ENCODE measurements at regions not wholly inside any gene's neighbourhood (a gene's known extent, or its start where the extent isn't known, plus 50 kb on each side); places are given as distances from the start of the nearest gene placed in this dataset.

DNA sequence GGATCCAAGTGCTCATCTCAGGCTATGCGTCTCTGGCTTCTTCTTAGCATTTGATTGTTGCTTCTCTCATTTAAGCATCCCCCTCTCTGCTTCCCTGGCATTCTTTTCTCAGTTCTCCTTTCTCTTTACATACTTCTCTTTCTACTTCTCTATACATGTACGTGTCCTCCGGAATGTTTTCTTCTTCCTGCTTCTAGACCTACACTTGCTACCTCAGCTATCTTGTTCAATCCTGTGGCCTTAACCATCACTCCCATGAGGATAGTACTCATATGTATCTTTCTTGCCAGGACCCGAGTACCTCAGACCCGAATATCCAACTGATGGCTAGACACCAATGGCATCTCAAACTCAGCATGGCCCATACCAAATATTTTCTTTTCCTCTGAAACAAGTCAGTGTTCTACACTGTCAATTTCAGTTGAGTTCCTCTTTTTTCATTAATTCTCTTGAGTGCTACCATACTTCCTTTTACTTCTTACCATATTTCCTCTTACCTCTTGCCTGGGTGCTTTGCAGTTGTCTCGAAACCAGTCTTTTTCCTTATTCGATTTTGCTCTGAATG lies 115.1 kb upstream of the SLC38A2 start:
- Histone ChIP-seq H3K9me3 (ENCODE audit: low read length) (no peaks in the 10 kb centered on the region), H3K27me3 (ENCODE audit: insufficient read depth, low read depth, low read length) (no peaks in the 10 kb centered on the region), H3K27ac (ENCODE audit: low read length) (no peak overlapping the region), H3K79me2 (replicated peaks; ENCODE audit: insufficient read depth, low read length) (no peaks in the 10 kb centered on the region), H3K9me2 (ENCODE audit: insufficient read depth, low read length) (no peaks in the 10 kb centered on the region), H3K4me3 (ENCODE audit: low read length) (no peak overlapping the region), H3F3A (ENCODE audit: insufficient read depth, low read length, poor library complexity, severe bottlenecking) (no peaks in the 10 kb centered on the region), H3K9ac (ENCODE audit: low read length) (no peak overlapping the region), H2AFZ (ENCODE audit: low read depth, low read length) (no peak overlapping the region), H3K36me3 (ENCODE audit: insufficient read depth, low read length) (no peaks in the 10 kb centered on the region), H4K20me1 (ENCODE audit: insufficient read depth) (no peaks in the 10 kb centered on the region), H3K4me2 (ENCODE audit: low read length) (no peak overlapping the region)
- TF ChIP-seq EP300 (conservative IDR thresholded peaks at IDR 0.05; ENCODE audit: poor library complexity, severe bottlenecking) (no peak), RAD21 (conservative IDR thresholded peaks at IDR 0.05) (no peak)

GRCh38 chr12:46486588-46486987 lies 114.0 kb upstream of the SLC38A2 start:
- Histone ChIP-seq H3K9ac (ENCODE audit: low read length) (no peak overlapping the region), H3K4me2 (ENCODE audit: low read length) (no peak overlapping the region), H3K79me2 (replicated peaks; ENCODE audit: insufficient read depth, low read length) (no peaks in the 10 kb centered on the region), H3K27ac (ENCODE audit: low read length) (no peak overlapping the region), H3K36me3 (ENCODE audit: insufficient read depth, low read length) (no peaks in the 10 kb centered on the region), H3F3A (ENCODE audit: insufficient read depth, low read length, poor library complexity, severe bottlenecking) (no peaks in the 10 kb centered on the region), H3K4me3 (ENCODE audit: low read length) (no peak overlapping the region), H4K20me1 (ENCODE audit: insufficient read depth) (no peaks in the 10 kb centered on the region), H3K9me3 (ENCODE audit: low read length) (no peaks in the 10 kb centered on the region), H3K9me2 (ENCODE audit: insufficient read depth, low read length) (no peaks in the 10 kb centered on the region), H3K27me3 (ENCODE audit: insufficient read depth, low read depth, low read length) (no peaks in the 10 kb centered on the region), H2AFZ (ENCODE audit: low read depth, low read length) (no peak overlapping the region)
- TF ChIP-seq, protein P1, sequence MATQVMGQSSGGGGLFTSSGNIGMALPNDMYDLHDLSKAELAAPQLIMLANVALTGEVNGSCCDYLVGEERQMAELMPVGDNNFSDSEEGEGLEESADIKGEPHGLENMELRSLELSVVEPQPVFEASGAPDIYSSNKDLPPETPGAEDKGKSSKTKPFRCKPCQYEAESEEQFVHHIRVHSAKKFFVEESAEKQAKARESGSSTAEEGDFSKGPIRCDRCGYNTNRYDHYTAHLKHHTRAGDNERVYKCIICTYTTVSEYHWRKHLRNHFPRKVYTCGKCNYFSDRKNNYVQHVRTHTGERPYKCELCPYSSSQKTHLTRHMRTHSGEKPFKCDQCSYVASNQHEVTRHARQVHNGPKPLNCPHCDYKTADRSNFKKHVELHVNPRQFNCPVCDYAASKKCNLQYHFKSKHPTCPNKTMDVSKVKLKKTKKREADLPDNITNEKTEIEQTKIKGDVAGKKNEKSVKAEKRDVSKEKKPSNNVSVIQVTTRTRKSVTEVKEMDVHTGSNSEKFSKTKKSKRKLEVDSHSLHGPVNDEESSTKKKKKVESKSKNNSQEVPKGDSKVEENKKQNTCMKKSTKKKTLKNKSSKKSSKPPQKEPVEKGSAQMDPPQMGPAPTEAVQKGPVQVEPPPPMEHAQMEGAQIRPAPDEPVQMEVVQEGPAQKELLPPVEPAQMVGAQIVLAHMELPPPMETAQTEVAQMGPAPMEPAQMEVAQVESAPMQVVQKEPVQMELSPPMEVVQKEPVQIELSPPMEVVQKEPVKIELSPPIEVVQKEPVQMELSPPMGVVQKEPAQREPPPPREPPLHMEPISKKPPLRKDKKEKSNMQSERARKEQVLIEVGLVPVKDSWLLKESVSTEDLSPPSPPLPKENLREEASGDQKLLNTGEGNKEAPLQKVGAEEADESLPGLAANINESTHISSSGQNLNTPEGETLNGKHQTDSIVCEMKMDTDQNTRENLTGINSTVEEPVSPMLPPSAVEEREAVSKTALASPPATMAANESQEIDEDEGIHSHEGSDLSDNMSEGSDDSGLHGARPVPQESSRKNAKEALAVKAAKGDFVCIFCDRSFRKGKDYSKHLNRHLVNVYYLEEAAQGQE (IDR thresholded peaks at IDR 0.05; ENCODE audit: borderline replicate concordance), result no peak
- TF ChIP-seq MXI1 (conservative IDR thresholded peaks at IDR 0.05; ENCODE audit: poor library complexity, severe bottlenecking) (no peak), POLR2AphosphoS5 (IDR thresholded peaks at IDR 0.05) (no peak), EP300 (conservative IDR thresholded peaks at IDR 0.05; ENCODE audit: poor library complexity, severe bottlenecking) (no peak), EZH2 (IDR thresholded peaks at IDR 0.05; ENCODE audit: borderline replicate concordance, insufficient read depth, low read length, poor library complexity, severe bottlenecking) (no peak), TAF1 (IDR thresholded peaks at IDR 0.05; ENCODE audit: low read depth) (no peak), SMC3 (conservative IDR thresholded peaks at IDR 0.05; ENCODE audit: poor library complexity) (no peak), RAD21 (conservative IDR thresholded peaks at IDR 0.05) (no peak), CTCF (IDR thresholded peaks at IDR 0.05; ENCODE audit: poor library complexity, severe bottlenecking) (no peak)
